HG02981 (cell line): ENCODE measurements at regions not wholly inside any gene's neighbourhood (a gene's known extent, or its start where the extent isn't known, plus 50 kb on each side); places are given as distances from the start of the nearest gene placed in this dataset.

Source experiments
- ATAC-seq: cut with Tn5 transposase; IDR thresholded peaks from one replicate; pipeline ENCODE4 v1.9.1; 2021; ENCODE audit warnings: mild to moderate bottlenecking, moderate library complexity; ENCODE audit not compliant: unreplicated experiment

- no peak for ATAC-seq
Measured at GRCh38 chr15:70409388-70409787, 311.7 kb upstream of the TLE3 start.

- ATAC-seq, result no peak
Measured at GRCh38 chr15:70407955-70408354, 310.2 kb upstream of the TLE3 start.

- no peak for ATAC-seq
Measured at GRCh38 chr15:70407336-70407670, 309.6 kb upstream of the TLE3 start.

GRCh38 chr15:70406617-70407335 lies 309.1 kb upstream of the TLE3 start:
- ATAC-seq, result no peak

- no peak for ATAC-seq
Measured at GRCh38 chr15:70401709-70402108, 304.0 kb upstream of the TLE3 start.

GRCh38 chr15:70400766-70401541 lies 303.2 kb upstream of the TLE3 start:
- ATAC-seq, result no peak

GRCh38 chr15:70399204-70399603 lies 301.5 kb upstream of the TLE3 start:
- no peak for ATAC-seq

GRCh38 chr15:70398694-70399093 lies 301.0 kb upstream of the TLE3 start:
- ATAC-seq, result no peak

GRCh38 chr15:70396807-70397206 lies 299.1 kb upstream of the TLE3 start:
- ATAC-seq, result no peak

GRCh38 chr15:70395164-70395563 lies 297.4 kb upstream of the TLE3 start:
- ATAC-seq, result no peak

GRCh38 chr15:70390723-70391122 lies 293.0 kb upstream of the TLE3 start:
- ATAC-seq, result no peak

GRCh38 chr15:70387993-70388392 lies 290.3 kb upstream of the TLE3 start:
- no peak for ATAC-seq

GRCh38 chr15:70387081-70387480 lies 289.4 kb upstream of the TLE3 start:
- no peak for ATAC-seq

GRCh38 chr15:70385711-70386110 lies 288.0 kb upstream of the TLE3 start:
- no peak for ATAC-seq

GRCh38 chr15:70385052-70385451 lies 287.3 kb upstream of the TLE3 start:
- ATAC-seq, result no peak

- no peak for ATAC-seq
Measured at GRCh38 chr15:70383856-70384255, 286.1 kb upstream of the TLE3 start.

GRCh38 chr15:70382762-70383458 lies 285.2 kb upstream of the TLE3 start:
- no peak for ATAC-seq

GRCh38 chr15:70382009-70382749 lies 284.5 kb upstream of the TLE3 start:
- ATAC-seq, result no peak

GRCh38 chr15:70379938-70380883 lies 282.5 kb upstream of the TLE3 start:
- ATAC-seq, result no peak

GRCh38 chr15:70379134-70379533 lies 281.4 kb upstream of the TLE3 start:
- no peak for ATAC-seq
